GM19468 (cell line): ENCODE measurements at regions not wholly inside any gene's neighbourhood (a gene's known extent, or its start where the extent isn't known, plus 50 kb on each side); places are given as distances from the start of the nearest gene placed in this dataset.

Experiments
- ATAC-seq: cut with Tn5 transposase; IDR thresholded peaks from one replicate; pipeline ENCODE4 v1.9.1; 2021; ENCODE audit warnings: mild to moderate bottlenecking, moderate library complexity, moderate number of reproducible peaks; ENCODE audit not compliant: unreplicated experiment; ENCODE audit errors: extremely low read depth

GRCh38 chr2:126790987-126791780, 107.5 kb upstream of the TEX51 start:
- no peak for ATAC-seq

- ATAC-seq, result no peak
These were observed 106.5 kb upstream of the TEX51 start for GRCh38 chr2:126792186-126792585.

- no peak for ATAC-seq
These were observed 105.7 kb upstream of the TEX51 start for GRCh38 chr2:126792993-126793392.

- no peak for ATAC-seq
These were observed 104.6 kb upstream of the TEX51 start for GRCh38 chr2:126793885-126794613.

GRCh38 chr2:126795656-126796055, 103.0 kb upstream of the TEX51 start:
- ATAC-seq, result no peak

- ATAC-seq, result no peak
These were observed 101.6 kb upstream of the TEX51 start for GRCh38 chr2:126796931-126797621.

GRCh38 chr2:126797622-126798275, 100.9 kb upstream of the TEX51 start:
- no peak for ATAC-seq

- no peak for ATAC-seq
These were observed 100.2 kb upstream of the TEX51 start for GRCh38 chr2:126798276-126799140.

- no peak for ATAC-seq
These were observed 99.4 kb upstream of the TEX51 start for GRCh38 chr2:126799301-126799700.

GRCh38 chr2:126801473-126801872, 97.2 kb upstream of the TEX51 start:
- no peak for ATAC-seq

- no peak for ATAC-seq
These were observed 96.4 kb upstream of the TEX51 start for GRCh38 chr2:126802316-126802715.

GRCh38 chr2:126802774-126803433, 95.8 kb upstream of the TEX51 start:
- ATAC-seq, result no peak

GRCh38 chr2:126803434-126803775, 95.3 kb upstream of the TEX51 start:
- ATAC-seq, result no peak

GRCh38 chr2:126804347-126804746, 94.3 kb upstream of the TEX51 start:
- no peak for ATAC-seq

GRCh38 chr2:126808929-126809328, 89.8 kb upstream of the TEX51 start:
- ATAC-seq, result no peak

GRCh38 chr2:126809340-126809739, 89.3 kb upstream of the TEX51 start:
- no peak for ATAC-seq

GRCh38 chr2:126810001-126810400, 88.7 kb upstream of the TEX51 start:
- ATAC-seq, result no peak

GRCh38 chr2:126811101-126811500, 87.6 kb upstream of the TEX51 start:
- no peak for ATAC-seq

GRCh38 chr2:126817172-126817571, 81.5 kb upstream of the TEX51 start:
- no peak for ATAC-seq
